GM19372 (cell line): ENCODE measurements at regions not wholly inside any gene's neighbourhood (a gene's known extent, or its start where the extent isn't known, plus 50 kb on each side); places are given as distances from the start of the nearest gene placed in this dataset.
"Not testable (repeated sequence)": the region's sequence is repeated elsewhere in the genome, so short reads cannot be mapped to it uniquely, and the experiment has no call there.

Source experiments
- ATAC-seq: cut with Tn5 transposase; IDR thresholded peaks from one replicate; pipeline ENCODE4 v1.9.1; 2021; ENCODE audit warnings: mild to moderate bottlenecking, low read depth, moderate library complexity; ENCODE audit not compliant: unreplicated experiment

- no peak for ATAC-seq
These were observed 149.0 kb upstream of the EEA1 start for GRCh38 chr12:93078059-93078458.

- ATAC-seq, result no peak
These were observed 149.5 kb upstream of the EEA1 start for GRCh38 chr12:93078577-93078976.

- no peak for ATAC-seq
These were observed 150.2 kb upstream of the EEA1 start for GRCh38 chr12:93079271-93079670.

GRCh38 chr12:93079976-93080375 lies 150.9 kb upstream of the EEA1 start:
- no peak for ATAC-seq

GRCh38 chr12:93080452-93080851 lies 151.4 kb upstream of the EEA1 start:
- no peak for ATAC-seq

GRCh38 chr12:93080994-93081809 lies 152.1 kb upstream of the EEA1 start:
- ATAC-seq, result no peak

GRCh38 chr12:93081810-93082165 lies 152.7 kb upstream of the EEA1 start:
- ATAC-seq, result no peak

- no peak for ATAC-seq
These were observed 156.5 kb upstream of the EEA1 start for GRCh38 chr12:93085383-93086287.

- ATAC-seq, result no peak
These were observed 157.2 kb upstream of the EEA1 start for GRCh38 chr12:93086288-93086727.

- ATAC-seq, result no peak
These were observed 158.9 kb upstream of the EEA1 start for GRCh38 chr12:93087840-93088610.

- ATAC-seq, result no peak
These were observed 160.9 kb upstream of the EEA1 start for GRCh38 chr12:93089805-93090569.

GRCh38 chr12:93090731-93091172 lies 161.7 kb upstream of the EEA1 start:
- ATAC-seq, result no peak

GRCh38 chr12:93091886-93092648 lies 163.0 kb upstream of the EEA1 start:
- ATAC-seq, result no peak

- no peak for ATAC-seq
These were observed 163.5 kb upstream of the EEA1 start for GRCh38 chr12:93092649-93092945.

GRCh38 chr12:93093243-93093642 lies 164.1 kb upstream of the EEA1 start:
- ATAC-seq, result no peak

- not testable (repeated sequence) for ATAC-seq
These were observed 165.1 kb upstream of the EEA1 start for GRCh38 chr12:93094222-93094621.

GRCh38 chr12:93094988-93095737 lies 166.1 kb upstream of the EEA1 start:
- peak; percentile 82 for ATAC-seq

- ATAC-seq, result no peak
These were observed 168.3 kb upstream of the EEA1 start for GRCh38 chr12:93097417-93097816.

- ATAC-seq, result no peak
These were observed 169.0 kb upstream of the EEA1 start for GRCh38 chr12:93098077-93098476.
